CD4-positive, alpha-beta memory T cell (primary cell): ENCODE measurements at regions not wholly inside any gene's neighbourhood (a gene's known extent, or its start where the extent isn't known, plus 50 kb on each side); places are given as distances from the start of the nearest gene placed in this dataset.
A peak's percentile ranks its signal among the peaks of the same experiment; 100 is the strongest.

Experiments used
- CTCF ChIA-PET: fragments of 350-600 bp; sonication (Branson Sonifier 250); formaldehyde crosslinking; loops from one replicate; lab custom pipeline; 2021; ENCODE audit warnings: inconsistent platforms; ENCODE audit not compliant: partially characterized antibody; lab: Charles Lee
- POLR2A ChIA-PET: fragments of 350-600 bp; sonication (Branson Sonifier 250); formaldehyde crosslinking; loops from one replicate; lab custom pipeline; 2021; ENCODE audit not compliant: partially characterized antibody; lab: Charles Lee
- DNase-seq, 5 donors: peaks; one replicate each; pipeline versions ENCODE4 v3.0.0 to v3.0.0-alpha.2; 2020 to 2022; ENCODE audit warnings: mixed read lengths in 1 of 5
- H3K27ac ChIP-seq: one replicate; pipeline ENCODE4 v1.7.0; 2013; ENCODE audit warnings: low read depth, low read length
- H3K27me3 ChIP-seq: 2 replicates; pipeline ENCODE4 v1.7.0; 2013; ENCODE audit warnings: mild to moderate bottlenecking, low read length, moderate library complexity; ENCODE audit not compliant: insufficient read depth
- H3K36me3 ChIP-seq: 2 replicates; pipeline ENCODE4 v1.7.0; 2013; ENCODE audit warnings: mild to moderate bottlenecking, low read length, moderate library complexity; ENCODE audit not compliant: insufficient read depth
- H3K4me1 ChIP-seq: 2 replicates; pipeline ENCODE4 v1.7.0; 2013; ENCODE audit warnings: mild to moderate bottlenecking, low read length, moderate library complexity; ENCODE audit not compliant: insufficient read depth
- H3K4me3 ChIP-seq, 2 donors: one replicate each; pipeline ENCODE4 v1.7.0; 2013; ENCODE audit warnings: low read length in 2 of 2, mild to moderate bottlenecking in 1 of 2
- H3K9me3 ChIP-seq, 2 donors: one replicate each; pipeline ENCODE4 v1.7.0; 2013; ENCODE audit warnings: low read length in 2 of 2, control low read depth in 1 of 2; ENCODE audit not compliant: control insufficient read depth in 1 of 2
- H3K27ac Mint-ChIP-seq, 7 donors: one replicate each; pipeline ENCODE4 v1.8.0; 2020 to 2021; ENCODE audit warnings: mixed read lengths in 7 of 7, mild to moderate bottlenecking in 6 of 7, inconsistent platforms in 3 of 7, moderate library complexity in 3 of 7
- H3K27me3 Mint-ChIP-seq, 2 donors: one replicate each; pipeline ENCODE4 v1.8.0; 2020 to 2021; ENCODE audit warnings: mixed read lengths in 2 of 2
- H3K36me3 Mint-ChIP-seq, 2 donors: one replicate each; pipeline ENCODE4 v1.8.0; 2020 to 2021; ENCODE audit warnings: mixed read lengths in 2 of 2, inconsistent platforms in 1 of 2, mild to moderate bottlenecking in 1 of 2
- H3K4me1 Mint-ChIP-seq, 4 donors: one replicate each; pipeline ENCODE4 v1.8.0; 2020 to 2021; ENCODE audit warnings: mixed read lengths in 4 of 4, mild to moderate bottlenecking in 1 of 4
- H3K4me3 Mint-ChIP-seq, 8 donors: one replicate each; pipeline ENCODE4 v1.8.0; 2020 to 2021; ENCODE audit warnings: mixed read lengths in 8 of 8, mild to moderate bottlenecking in 7 of 8, moderate library complexity in 6 of 8, inconsistent platforms in 3 of 8
- H3K9me3 Mint-ChIP-seq, 8 donors: one replicate each; pipeline ENCODE4 v1.8.0; 2020 to 2021; ENCODE audit warnings: mixed read lengths in 8 of 8, mild to moderate bottlenecking in 5 of 8, inconsistent platforms in 3 of 8, moderate library complexity in 1 of 8
- intact Hi-C: fragments of 100-400 bp; cut with micrococcal nuclease; formaldehyde crosslinking; loops from one replicate; pipeline ENCODE4 v1.15.1; 2023

DNA sequence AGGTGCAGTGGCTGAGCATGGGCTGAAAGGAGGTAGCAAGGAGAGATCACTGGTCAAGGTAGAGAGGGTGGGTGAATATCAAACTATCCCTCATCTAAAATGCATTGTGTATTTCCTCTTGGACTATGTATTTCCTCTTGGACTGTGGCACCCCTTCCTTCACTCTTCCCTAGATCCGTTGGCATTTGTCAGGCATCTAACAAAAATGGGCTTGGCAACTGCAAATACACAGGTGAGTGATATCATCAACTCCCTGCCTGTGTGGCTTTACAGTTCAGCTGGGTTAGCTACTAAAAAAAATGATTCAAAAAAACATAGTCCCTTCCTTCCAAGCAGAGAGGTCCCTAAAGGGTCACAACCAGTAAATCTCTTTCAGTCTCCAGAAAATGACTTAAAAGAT lies 142.8 kb upstream of the FUT8 start:
- Mint-ChIP-seq H3K9me3 (no peaks in the 10 kb centered on the region), H3K4me1 (peaks cover 0 to 6% (median 5%) of the 10 kb centered on the region in 4 donors), H3K4me3 (no peak overlapping the region), H3K36me3 (no peaks in the 10 kb centered on the region), H3K27me3 (no peaks in the 10 kb centered on the region), H3K27ac (no peak overlapping the region)
- Histone ChIP-seq H3K4me1 (no peaks in the 10 kb centered on the region), H3K36me3 (no peaks in the 10 kb centered on the region), H3K9me3 (no peaks in the 10 kb centered on the region), H3K27ac (no peak overlapping the region), H3K27me3 (no peaks in the 10 kb centered on the region), H3K4me3 (no peak overlapping the region)
- CTCF ChIA-PET = interaction anchor here (0.8 kb wide), 1 partner anchor 16 kb away, joined by 3 read pairs; no protein-coding TSS in a partner anchor
- POLR2A ChIA-PET = no interaction called here
- intact Hi-C loops = no loop called here
- DNase-seq = no peak

GRCh38 chr14:65277027-65277426 lies 135.5 kb upstream of the FUT8 start:
- Histone ChIP-seq H3K4me3 (no peak overlapping the region), H3K36me3 (no peaks in the 10 kb centered on the region), H3K9me3 (no peaks in the 10 kb centered on the region), H3K4me1 (peaks cover 5% of the 10 kb centered on the region), H3K27ac (no peak overlapping the region), H3K27me3 (no peaks in the 10 kb centered on the region)
- Mint-ChIP-seq H3K36me3 (no peaks in the 10 kb centered on the region), H3K27ac (peak overlapping the region in 1 of 7 donors; percentile 51), H3K4me3 (no peak overlapping the region), H3K4me1 (peaks cover 4 to 10% (median 5%) of the 10 kb centered on the region in 4 donors), H3K9me3 (no peaks in the 10 kb centered on the region), H3K27me3 (no peaks in the 10 kb centered on the region)
- intact Hi-C loops = no loop called here
- CTCF ChIA-PET = no interaction called here
- POLR2A ChIA-PET = interaction anchor here (2.8 kb wide), 1 partner anchor 10 kb away, joined by 12 read pairs; no protein-coding TSS in a partner anchor
- no peak for DNase-seq

DNA sequence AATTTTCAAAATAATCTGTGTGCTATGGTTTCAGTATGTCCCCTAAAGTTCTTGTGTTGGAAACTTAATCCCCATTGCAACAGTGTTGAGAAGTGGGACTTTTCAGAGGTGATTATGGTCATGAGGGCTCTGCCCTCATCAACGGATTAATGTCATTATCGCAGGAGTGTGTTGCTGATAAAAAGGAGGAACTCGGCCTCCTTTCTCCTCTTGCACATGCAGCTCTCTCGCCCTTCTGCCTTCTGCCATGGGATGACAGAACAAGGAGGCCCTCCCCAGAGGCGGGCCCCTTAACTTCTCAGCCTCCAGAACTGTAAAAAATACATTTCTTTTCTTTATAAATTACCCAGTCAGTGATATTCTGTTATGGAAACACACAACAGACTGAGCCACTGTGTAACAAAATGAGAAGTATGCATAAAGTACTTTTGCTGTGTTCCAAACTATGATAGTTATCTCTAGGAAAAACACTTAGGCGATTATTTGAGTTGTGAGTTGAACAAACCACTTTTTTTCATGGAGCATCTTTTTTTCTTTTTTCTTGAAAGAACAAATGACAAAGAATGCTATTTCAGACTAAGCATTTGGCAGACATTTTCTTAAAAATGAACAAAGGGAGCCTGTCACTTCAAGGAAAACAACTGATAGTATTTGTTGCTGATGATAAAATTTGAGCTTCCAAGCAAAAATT lies 134.8 kb upstream of the FUT8 start:
- H3K27me3 Mint-ChIP-seq = no peaks in the 10 kb centered on the region
- H3K9me3 Mint-ChIP-seq = no peaks in the 10 kb centered on the region
- intact Hi-C loops = no loop called here
- no peak overlapping the region for H3K4me3 Mint-ChIP-seq
- peaks cover 12% of the 10 kb centered on the region for H3K4me1 ChIP-seq
- no peaks in the 10 kb centered on the region for H3K36me3 Mint-ChIP-seq
- H3K4me3 ChIP-seq = no peak overlapping the region
- H3K27ac Mint-ChIP-seq = no peak overlapping the region
- H3K4me1 Mint-ChIP-seq = peaks cover 11 to 17% (median 12%) of the 10 kb centered on the region in 4 donors
- no peaks in the 10 kb centered on the region for H3K36me3 ChIP-seq
- ChIA-PET CTCF (interaction anchor here (1.3 kb wide), 1 partner anchor 134 kb away, joined by 3 read pairs; no protein-coding TSS in a partner anchor), POLR2A (no interaction called here)
- no peaks in the 10 kb centered on the region for H3K9me3 ChIP-seq
- no peak overlapping the region for H3K27ac ChIP-seq
- no peaks in the 10 kb centered on the region for H3K27me3 ChIP-seq
- DNase-seq = no peak

DNA sequence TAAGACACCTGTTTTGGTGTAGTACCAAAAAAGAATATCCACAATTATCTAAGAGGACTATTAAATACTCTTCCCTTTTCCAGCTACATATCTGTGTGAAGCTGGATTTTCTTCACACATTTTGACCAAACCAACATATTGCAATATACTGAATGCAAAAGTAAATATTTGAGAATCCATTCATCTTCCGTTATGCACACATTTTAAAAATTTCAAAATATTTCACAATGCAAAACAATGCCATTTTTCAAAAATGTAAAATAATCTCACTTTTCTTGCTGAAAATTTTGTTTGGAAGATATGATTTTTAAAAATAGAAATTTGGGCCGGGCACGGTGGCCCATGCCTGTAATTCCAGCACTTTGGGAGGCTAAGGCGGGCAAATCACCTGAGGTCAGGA lies 133.9 kb upstream of the FUT8 start:
- Mint-ChIP-seq H3K4me1 (peaks cover 19 to 25% (median 21%) of the 10 kb centered on the region in 4 donors), H3K27me3 (no peaks in the 10 kb centered on the region), H3K36me3 (no peaks in the 10 kb centered on the region), H3K27ac (no peak overlapping the region), H3K9me3 (no peaks in the 10 kb centered on the region), H3K4me3 (no peak overlapping the region)
- H3K36me3 ChIP-seq = no peaks in the 10 kb centered on the region
- H3K27me3 ChIP-seq = no peaks in the 10 kb centered on the region
- H3K4me3 ChIP-seq = no peak overlapping the region
- ChIA-PET CTCF (interaction anchor here (1.3 kb wide), 1 partner anchor 133 kb away, joined by 3 read pairs; no protein-coding TSS in a partner anchor), POLR2A (no interaction called here)
- DNase-seq = no peak
- intact Hi-C loops = no loop called here
- H3K9me3 ChIP-seq = no peaks in the 10 kb centered on the region
- H3K27ac ChIP-seq = no peak overlapping the region
- H3K4me1 ChIP-seq = peaks cover 21% of the 10 kb centered on the region

DNA sequence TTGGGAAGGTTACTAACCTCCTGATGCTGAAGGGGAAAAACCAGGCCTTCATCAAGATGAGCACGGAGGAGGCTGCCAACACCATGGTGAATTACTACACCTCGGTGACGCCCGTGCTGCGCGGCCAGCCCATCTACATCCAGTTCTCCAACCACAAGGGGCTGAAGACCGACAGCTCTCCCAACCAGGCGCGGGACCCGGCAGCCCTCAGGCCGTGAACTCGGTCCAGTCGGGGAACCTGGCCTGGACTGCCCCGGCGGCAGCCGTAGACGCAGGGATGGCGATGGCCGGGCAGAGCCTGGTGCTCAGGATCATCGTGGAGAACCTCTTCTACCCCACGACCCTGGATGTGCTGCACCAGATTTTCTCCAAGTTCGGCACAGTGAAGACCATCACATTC lies 133.0 kb upstream of the FUT8 start:
- Mint-ChIP-seq H3K4me3 (no peak overlapping the region), H3K27me3 (no peaks in the 10 kb centered on the region), H3K36me3 (no peaks in the 10 kb centered on the region), H3K27ac (no peak overlapping the region), H3K9me3 (no peaks in the 10 kb centered on the region), H3K4me1 (peaks cover 19 to 35% (median 21%) of the 10 kb centered on the region in 4 donors)
- H3K27me3 ChIP-seq = no peaks in the 10 kb centered on the region
- ChIA-PET POLR2A (no interaction called here), CTCF (no interaction called here)
- H3K4me1 ChIP-seq = peaks cover 23% of the 10 kb centered on the region
- intact Hi-C loops = no loop called here
- H3K4me3 ChIP-seq = no peak overlapping the region
- no peaks in the 10 kb centered on the region for H3K36me3 ChIP-seq
- no peaks in the 10 kb centered on the region for H3K9me3 ChIP-seq
- DNase-seq = no peak
- H3K27ac ChIP-seq = no peak overlapping the region

GRCh38 chr14:65279958-65280357 lies 132.6 kb upstream of the FUT8 start:
- POLR2A ChIA-PET = no interaction called here
- intact Hi-C loops = no loop called here
- Mint-ChIP-seq H3K4me3 (no peak overlapping the region), H3K36me3 (no peaks in the 10 kb centered on the region), H3K9me3 (no peaks in the 10 kb centered on the region), H3K27me3 (no peaks in the 10 kb centered on the region), H3K4me1 (peaks cover 19 to 38% (median 21%) of the 10 kb centered on the region in 4 donors), H3K27ac (no peak overlapping the region)
- no peak overlapping the region for H3K27ac ChIP-seq
- no peaks in the 10 kb centered on the region for H3K27me3 ChIP-seq
- H3K36me3 ChIP-seq = no peaks in the 10 kb centered on the region
- H3K4me3 ChIP-seq = no peak overlapping the region
- peaks cover 23% of the 10 kb centered on the region for H3K4me1 ChIP-seq
- no peak for DNase-seq
- CTCF ChIA-PET = no interaction called here
- H3K9me3 ChIP-seq = no peaks in the 10 kb centered on the region

DNA sequence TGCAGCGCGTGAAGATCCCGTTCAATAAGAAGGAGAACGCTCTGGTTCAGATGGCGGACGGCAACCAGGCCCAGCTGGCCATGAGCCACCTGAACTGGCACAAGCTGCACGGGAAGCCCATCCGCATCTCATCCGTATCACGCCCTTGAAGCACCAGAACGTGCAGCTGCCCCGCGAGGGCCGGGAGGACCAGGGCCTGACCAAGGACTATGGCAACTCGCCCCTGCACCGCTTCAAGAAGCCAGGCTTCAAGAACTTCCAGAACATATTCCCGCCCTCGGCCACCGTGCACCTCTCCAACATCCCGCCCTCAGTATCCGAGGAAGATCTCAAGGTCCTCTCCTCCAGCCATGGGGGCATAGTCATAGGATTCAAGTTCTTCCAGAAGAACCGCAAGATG lies 131.9 kb upstream of the FUT8 start:
- intact Hi-C loops = no loop called here
- H3K4me3 Mint-ChIP-seq = peak overlapping the region in 1 of 8 donors; percentile 62
- POLR2A ChIA-PET = interaction anchor here (1.1 kb wide), 1 partner anchor 9 kb away, joined by 4 read pairs; no protein-coding TSS in a partner anchor
- no peak for DNase-seq
- H3K27ac Mint-ChIP-seq = peak overlapping the region in 1 of 7 donors; percentile 14
- no peaks in the 10 kb centered on the region for H3K36me3 Mint-ChIP-seq
- H3K4me3 ChIP-seq = no peak overlapping the region
- no peaks in the 10 kb centered on the region for H3K27me3 ChIP-seq
- CTCF ChIA-PET = no interaction called here
- H3K4me1 Mint-ChIP-seq = peaks cover 19 to 38% (median 21%) of the 10 kb centered on the region in 4 donors
- no peaks in the 10 kb centered on the region for H3K27me3 Mint-ChIP-seq
- H3K9me3 Mint-ChIP-seq = no peaks in the 10 kb centered on the region
- no peaks in the 10 kb centered on the region for H3K36me3 ChIP-seq
- H3K27ac ChIP-seq = no peak overlapping the region
- H3K9me3 ChIP-seq = no peaks in the 10 kb centered on the region
- H3K4me1 ChIP-seq = peaks cover 23% of the 10 kb centered on the region
